GM19193 (cell line): ENCODE measurements at regions not wholly inside any gene's neighbourhood (a gene's known extent, or its start where the extent isn't known, plus 50 kb on each side); places are given as distances from the start of the nearest gene placed in this dataset.

Source experiments
- POLR2A ChIP-seq: IDR thresholded peaks from 4 replicates; pipeline ENCODE4 v1.6.1; 2011; ENCODE audit not compliant: insufficient read depth, insufficient read length; ENCODE audit errors: extremely low read depth

DNA sequence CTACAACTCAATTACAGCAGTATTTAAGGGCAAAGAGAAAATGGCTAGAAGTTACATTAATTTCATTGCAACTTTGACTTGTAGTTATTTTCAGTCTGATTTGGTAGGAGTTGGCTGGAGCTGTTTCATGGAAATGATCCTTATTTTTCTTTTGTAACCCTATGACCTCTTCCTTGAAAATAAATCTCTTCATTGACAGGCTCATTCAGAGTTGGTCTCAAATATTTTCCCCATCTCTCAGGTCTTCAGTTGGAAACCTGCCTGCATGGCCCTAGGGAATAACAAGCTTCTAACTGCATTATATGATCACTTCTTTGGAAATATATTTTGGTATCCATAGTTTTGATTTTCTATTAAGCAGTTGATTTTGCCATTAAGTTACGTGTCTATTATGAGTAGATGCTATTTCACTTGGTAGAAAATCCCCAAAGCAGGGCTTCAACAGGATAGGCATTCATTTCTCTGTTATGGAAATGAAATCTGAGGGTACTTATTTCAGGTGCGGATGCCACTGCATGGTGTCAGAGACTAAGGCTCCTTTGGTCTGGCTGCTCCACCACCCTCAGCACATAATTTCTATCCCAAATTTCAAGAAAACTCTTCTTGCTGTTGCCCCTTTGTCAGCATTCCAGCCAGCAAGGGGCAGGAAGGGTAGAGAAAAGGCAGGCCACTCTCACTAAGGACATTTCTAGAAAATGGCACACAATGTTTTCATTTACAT, 502.5 kb downstream of the SPRY1 start:
- TF ChIP-seq POLR2A = no peak

DNA sequence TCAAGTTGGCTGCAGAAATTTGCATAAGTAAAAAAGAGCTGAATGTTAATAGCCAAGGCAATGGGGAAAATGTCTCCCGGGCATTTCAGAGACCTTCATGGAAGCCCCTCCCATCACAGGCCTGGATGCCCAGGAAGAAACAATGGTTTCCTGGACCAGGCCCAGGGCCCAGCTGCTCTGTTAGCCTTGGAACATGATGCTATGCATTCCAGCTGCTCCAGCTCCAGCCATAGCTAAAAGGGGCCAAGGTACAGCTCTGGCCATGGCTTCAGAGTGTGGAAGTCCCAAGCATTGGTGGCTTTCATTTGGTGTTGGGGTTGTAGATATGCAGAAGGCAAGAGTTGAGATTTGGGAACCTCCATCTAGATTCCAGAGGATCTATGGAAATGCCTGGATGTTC, 508.3 kb downstream of the SPRY1 start:
- TF ChIP-seq POLR2A = no peak

DNA sequence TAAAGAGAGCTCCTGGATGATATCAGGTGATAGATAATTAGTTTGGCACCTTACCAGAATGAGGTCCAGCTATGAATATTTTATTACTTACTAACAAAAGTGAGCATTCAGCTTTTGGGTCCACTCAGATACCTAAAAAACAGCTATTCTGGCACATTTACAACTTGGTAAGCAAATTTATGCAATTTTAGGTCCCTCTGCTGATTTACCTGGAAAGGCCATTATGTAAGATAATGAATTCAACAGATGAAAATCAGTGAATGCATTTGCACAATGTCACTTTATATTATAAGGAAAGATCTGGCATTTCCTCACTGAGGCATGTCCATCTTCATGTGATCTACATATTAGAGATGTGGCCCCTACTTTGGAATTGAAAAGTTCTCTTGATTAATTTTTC, 517.0 kb downstream of the SPRY1 start:
- no peak for TF ChIP-seq POLR2A

DNA sequence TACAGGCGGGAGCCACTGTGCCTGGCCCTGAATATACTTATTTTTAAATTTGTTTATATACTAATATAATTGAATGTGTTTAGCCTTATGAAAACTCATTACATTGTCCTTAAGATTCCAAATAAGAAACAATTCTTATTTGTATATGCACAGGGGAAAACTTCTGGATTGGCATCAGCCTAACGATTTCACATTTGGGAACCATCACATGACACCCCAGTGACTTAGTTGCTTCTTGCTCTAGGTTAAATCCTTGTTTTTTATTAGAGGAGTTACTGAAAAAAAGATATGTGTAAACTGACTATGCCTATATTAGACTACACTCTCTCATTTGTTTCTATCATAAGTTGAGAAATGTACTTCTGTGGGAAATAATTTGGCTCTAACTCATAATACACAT, 520.2 kb downstream of the SPRY1 start:
- no peak for TF ChIP-seq POLR2A

DNA sequence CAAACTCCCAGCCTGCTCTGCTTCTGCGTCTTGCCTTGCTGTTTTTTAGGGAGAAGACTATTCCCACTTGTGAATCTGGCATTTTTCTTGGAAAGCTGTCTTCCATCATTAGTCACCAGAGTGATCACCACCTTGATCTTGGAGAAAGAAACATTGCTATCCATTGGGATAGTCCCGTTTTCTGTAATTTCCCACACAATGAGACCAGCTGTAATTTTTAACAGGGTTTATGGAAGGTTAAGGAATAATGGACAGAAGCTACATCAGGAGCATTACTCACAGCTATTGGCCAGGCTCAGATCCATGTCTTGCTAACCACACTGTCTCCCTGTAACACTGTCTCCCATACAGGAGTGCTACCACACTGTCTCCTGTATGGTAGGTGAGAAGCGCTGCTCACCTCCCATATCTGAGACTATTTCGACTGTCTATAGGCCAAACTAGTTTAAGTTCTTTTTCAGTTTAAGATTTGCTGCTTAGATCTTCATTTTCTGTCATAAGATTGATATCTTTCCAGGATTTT, 523.0 kb downstream of the SPRY1 start:
- TF ChIP-seq POLR2A = no peak

DNA sequence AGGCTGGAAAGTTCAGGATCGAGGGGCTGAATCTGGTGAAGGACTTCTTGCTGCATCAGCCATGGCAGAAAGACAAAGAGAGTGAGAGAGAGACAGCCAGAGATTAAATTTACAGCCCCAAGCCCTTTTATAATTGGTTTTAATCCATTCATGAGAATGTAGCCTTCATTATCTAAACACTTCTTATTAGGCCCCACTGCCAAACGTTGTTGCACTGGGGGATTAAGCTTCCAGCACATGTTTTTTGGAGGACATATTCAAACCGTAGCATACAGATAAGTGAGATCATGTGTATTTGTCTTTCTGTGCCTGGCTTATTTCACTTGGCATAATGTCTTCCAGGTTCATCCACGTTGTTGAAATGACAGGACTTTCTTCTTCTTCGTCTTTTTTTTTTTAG, 524.7 kb downstream of the SPRY1 start:
- no peak for TF ChIP-seq POLR2A

DNA sequence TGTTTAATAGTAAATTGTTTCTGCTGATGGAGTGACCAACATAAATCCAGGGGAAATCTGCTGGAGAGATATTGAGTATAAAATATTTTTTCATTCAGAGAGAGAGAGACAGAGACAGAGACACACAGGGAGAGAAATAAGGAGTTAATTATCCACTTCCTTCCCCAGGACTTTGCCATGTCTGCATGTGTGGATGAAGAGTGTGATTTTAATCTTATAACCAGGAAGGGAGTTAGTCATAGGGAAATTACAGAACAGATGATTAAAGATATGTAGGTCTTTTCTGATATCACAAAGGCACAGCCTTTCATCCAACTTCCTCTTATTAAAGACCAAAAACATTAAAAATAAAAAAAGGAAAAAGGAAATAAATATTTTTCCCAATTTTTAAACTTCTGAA, 526.3 kb downstream of the SPRY1 start:
- TF ChIP-seq POLR2A = no peak

DNA sequence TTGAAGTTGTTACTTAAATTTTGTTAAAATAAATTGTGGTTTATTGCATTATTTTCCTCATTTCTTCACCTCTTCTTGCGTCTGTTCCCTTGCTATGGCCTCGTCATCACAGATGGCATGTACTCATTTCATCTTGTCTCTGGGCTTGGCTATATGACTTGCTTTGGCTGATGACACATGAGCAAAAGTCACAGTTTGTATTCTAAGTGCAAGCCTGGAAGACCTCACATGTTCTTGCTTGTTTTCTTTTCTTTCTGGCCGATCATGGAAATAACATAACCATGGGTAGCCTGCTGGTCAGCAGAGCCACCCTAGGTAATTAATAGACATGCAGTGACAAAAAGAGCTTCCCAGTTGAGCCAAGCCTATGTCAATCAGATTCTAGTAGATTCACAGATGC, 527.9 kb downstream of the SPRY1 start:
- no peak for TF ChIP-seq POLR2A

DNA sequence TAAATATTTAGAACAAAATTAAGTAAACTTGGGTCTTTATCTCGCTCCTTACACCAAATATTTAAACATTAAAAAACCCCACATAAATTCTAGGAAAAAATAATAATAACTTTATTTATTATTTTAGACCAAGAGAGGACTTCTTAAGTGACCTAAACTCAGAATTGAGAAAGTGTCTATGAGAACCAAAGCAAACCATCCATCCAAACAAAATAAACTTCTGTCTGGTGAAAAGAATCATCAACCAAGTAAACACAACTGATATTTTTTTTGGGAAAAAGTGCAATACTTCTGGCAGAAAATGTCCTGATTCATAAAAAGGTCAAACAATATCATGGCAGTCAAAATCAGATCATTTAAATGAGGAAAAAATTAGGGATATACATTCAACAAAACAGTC, 533.0 kb downstream of the SPRY1 start:
- no peak for TF ChIP-seq POLR2A

DNA sequence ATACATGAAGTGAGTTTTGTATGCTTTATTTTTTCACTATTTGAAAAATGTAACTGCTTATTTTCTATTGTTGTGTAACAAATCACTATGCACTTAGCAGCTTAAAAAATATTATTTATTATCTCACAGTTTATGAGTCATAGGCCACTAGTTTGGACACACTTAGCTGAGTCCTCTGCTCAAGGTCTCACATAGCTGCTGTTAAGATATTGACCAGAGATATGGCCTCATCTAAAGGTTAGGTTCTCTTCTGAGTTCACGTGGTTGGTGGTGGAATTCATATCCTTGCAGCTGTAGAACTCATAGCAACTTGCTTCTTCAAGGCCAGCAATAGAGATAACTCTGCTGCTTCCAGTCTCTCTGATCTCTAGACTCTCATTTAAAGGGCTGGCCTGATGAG, 534.4 kb downstream of the SPRY1 start:
- TF ChIP-seq POLR2A = no peak

DNA sequence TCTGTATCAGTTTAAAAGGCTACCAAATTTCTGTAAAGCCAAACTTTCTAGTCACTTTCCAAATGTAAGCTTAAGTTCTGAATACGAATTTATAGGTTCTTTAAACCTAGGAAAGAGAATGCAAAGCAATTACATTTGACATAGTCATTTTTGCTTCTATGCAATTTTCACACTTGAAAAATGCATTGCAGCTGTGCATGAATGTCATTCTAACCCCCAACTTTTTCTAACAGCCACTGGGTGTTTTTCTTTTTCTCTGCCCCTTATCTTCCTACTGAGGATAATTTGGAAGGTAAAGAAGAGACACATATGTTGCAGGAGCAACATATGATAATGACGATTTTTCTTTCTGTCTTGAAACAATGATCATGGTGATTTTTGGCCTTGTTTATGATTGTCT, 537.5 kb downstream of the SPRY1 start:
- TF ChIP-seq POLR2A = no peak

DNA sequence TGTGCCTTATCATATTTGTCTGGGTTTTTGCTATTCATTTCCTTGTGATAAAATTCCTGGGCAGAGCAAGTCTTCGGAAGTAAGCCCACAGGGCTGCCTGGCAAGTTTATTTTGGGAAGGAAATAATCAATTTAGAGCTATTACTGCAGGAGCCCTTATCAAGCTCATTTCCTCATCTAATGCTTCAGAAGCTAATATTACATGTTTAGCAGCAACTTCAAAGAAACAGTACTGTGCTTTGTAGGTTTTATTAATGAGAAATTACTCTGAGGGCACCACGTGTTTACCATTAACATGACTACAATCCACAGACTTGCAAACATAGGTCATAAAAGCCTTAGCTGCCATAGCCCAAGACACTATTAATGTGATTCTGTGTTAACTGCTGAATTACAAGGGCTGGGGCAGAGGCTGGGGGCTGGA, 540.0 kb downstream of the SPRY1 start:
- TF ChIP-seq POLR2A = no peak

DNA sequence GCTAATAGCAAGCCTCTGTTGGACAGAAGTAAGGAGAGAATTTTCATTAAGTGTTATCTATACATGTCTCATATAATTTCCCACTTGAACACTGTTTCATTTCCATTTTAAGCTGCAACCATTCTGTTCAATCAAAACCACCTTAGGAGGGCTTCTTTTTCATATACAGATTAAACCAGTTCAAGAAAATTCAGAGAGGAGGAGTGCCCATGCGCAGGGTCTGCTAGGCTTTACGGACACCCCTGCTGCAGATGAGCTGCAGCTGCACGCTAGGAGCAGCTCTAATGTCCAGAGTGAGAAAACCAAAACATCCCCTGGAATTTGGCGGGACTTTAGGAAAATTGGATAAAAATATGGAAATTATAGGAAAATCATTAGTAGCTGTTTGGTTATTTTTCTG, 541.0 kb downstream of the SPRY1 start:
- TF ChIP-seq POLR2A = no peak

DNA sequence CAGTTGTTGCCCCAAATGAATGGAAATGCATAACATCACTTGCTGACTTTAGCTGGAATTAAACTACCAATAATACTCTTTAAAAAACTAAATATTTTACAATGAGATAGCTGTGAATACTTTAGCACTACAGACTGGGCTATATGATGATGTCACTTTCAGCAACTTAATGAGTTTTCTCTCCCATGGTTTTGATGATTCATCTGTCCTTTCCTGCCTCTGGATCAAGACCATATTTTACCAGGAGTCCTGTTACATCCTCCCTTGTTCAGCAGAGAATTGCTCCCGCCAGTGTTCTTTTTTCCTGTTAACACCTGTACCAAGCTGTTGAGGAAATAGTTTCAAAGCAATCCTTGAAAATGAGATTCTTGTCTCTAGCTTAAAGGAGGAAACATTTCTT, 543.0 kb downstream of the SPRY1 start:
- no peak for TF ChIP-seq POLR2A

DNA sequence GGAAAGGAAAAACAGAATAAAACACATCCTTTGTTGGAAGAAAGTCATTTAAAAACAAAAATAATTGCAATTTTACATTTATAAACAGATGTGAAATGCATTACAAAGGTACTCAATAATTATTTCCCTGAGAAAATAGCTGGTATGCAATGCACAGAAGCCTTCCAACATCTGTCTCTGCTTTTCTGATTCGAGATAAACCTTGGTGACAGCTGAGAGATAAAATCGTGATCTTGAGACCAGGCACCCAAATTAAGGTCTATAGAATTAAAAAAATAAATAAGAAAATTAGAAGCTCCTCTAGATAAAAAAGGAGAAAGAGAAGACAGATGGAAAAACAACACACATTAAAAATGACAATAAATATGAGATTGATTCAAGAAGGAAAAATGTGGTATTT, 544.0 kb downstream of the SPRY1 start:
- TF ChIP-seq POLR2A = no peak

DNA sequence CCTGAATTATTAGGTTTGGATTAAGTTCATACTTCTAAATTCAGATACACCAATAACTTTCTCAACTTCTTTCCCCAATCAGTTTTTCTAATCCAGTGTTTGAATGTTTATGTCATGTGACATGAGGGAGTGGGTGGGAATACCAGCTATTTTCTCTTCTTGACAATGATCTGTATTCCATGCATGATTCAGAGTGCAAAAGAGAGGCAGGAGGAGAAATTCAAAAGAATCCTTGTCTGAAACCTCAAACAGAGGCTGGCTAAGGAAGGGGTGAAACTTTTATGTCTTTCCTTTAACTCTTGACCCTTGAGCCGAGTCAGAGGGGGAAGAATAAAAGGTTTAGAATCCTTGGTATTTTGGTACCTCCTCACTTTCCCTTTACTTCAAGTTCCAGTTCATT, 544.7 kb downstream of the SPRY1 start:
- TF ChIP-seq POLR2A = no peak

DNA sequence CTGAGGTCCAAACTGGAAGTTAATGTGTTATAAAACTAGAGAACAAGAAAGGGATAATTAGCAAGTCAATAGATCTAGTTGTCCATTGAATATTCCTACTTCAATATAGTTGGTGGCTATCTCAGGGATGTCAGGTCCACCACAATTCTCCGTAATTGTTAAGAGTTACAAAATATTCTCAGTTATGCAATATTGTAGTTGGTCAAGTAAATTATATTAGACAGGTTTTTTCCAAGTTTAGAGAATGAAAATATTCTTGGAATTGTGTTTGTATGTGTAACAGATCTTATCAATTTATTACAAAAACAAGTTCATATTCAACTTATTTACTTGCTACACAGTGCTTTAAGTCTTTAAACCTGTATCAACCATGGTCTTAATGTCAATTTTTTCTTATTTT, 547.4 kb downstream of the SPRY1 start:
- TF ChIP-seq POLR2A = no peak
